ENCODE measurements at regions not wholly inside any gene's neighbourhood (a gene's known extent, or its start where the extent isn't known, plus 50 kb on each side); places are given as distances from the start of the nearest gene placed in this dataset.

DNA sequence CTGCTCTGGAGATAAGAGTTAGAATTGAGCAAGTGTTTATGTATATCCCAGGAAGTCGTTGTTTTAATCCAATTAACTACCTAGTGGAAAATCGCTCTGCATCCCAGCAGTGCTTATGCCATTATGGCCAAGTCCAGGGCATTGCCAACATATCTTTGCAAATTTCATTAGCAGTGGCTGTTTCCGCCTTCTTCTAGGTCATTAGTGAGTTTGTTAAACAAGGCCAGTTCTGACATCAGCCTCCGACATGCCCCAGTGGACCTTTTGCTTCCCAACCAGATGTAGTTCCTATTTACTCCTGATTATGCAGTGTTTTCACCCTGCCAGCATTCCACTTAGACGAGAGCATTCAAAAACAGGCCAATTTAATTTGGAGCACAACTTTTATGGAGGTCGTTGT lies 106.8 kb upstream of the FAM78B start:
- no peak overlapping the region for H3K27ac ChIP-seq (ENCODE audit: low read depth, low read length, severe bottlenecking)
- H3K4me1 ChIP-seq (ENCODE audit: control insufficient read depth, insufficient read depth, low read length, poor library complexity, severe bottlenecking), result no peaks in the 10 kb centered on the region
- no peaks in the 10 kb centered on the region for H3K9me3 ChIP-seq (ENCODE audit: control insufficient read depth, low read length)
- 79 to 81% methylated on average over 6 of the region's 6 CpGs for WGBS, 2 experiments (ENCODE audit: insufficient coverage in 2 of 2)
- H3K36me3 ChIP-seq (ENCODE audit: control insufficient read depth, insufficient read depth, low read length), result no peaks in the 10 kb centered on the region
- H3K4me3 ChIP-seq (ENCODE audit: extremely low read depth, insufficient read depth, low read length, poor library complexity, severe bottlenecking), result no peak overlapping the region

DNA sequence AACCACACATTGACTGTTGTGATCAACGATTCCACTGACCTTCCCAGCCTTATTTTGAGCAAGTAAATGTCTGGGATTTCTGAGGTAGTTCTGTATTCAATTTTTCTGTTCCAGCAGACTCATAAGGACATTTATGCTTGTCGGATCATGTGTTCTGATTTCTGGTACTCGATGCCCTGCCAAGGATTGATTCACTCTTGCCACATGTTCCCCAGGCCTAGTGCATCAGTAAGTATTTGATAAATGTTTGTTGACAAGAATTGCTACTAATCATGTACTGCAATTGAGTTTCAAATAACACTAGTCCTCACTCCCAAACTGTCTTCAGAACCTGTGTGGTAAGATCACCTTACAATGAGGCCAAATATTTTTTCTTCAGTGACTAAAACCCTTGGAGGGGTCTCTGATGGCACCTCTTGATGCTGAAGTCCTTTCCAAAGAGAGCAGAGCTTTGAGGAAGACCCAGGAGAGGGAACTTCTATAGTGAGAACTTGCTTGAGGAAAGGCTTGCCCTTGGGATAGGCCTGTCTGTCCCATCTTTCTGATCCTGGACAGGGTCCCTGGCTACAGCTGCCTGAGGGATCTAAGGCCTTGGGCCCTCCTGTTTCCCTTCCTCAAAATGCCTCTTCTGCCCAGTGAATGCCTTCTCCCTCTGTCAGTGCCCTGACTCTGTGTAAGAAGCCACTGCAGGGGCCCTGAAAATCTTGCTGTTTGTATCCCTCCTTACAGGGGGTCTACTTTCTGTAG lies 115.8 kb upstream of the FAM78B start:
- no peaks in the 10 kb centered on the region for H3K9me3 ChIP-seq (ENCODE audit: control insufficient read depth, low read length)
- no peak overlapping the region for H3K27ac ChIP-seq (ENCODE audit: low read depth, low read length, severe bottlenecking)
- H3K4me3 ChIP-seq (ENCODE audit: extremely low read depth, insufficient read depth, low read length, poor library complexity, severe bottlenecking), result no peak overlapping the region
- no peaks in the 10 kb centered on the region for H3K36me3 ChIP-seq (ENCODE audit: control insufficient read depth, insufficient read depth, low read length)
- H3K4me1 ChIP-seq (ENCODE audit: control insufficient read depth, insufficient read depth, low read length, poor library complexity, severe bottlenecking), result no peaks in the 10 kb centered on the region
- 60% methylated on average over 1 of the region's 3 CpGs; no CpG with 5 or more reads in 1 of the 2 experiments for WGBS, 2 experiments (ENCODE audit: insufficient coverage in 2 of 2)

DNA sequence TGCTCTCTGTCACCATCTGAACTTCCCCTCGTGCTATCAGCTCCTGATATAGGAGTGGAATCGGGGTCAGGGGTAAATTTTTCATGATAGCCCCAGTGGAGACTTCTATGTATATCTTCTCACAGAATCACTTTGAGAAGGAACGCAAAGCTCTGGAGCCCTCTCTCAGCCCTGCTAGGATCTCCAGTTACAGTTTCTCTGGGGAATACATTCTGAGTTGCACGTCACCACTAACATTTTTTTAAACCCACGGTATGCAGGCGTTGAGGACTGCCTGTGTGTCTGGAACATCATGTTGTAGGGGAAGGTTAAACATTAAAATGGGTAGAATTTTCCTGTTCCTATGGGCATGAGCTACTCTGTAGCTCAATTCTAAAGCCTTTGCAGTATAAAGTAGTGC lies 116.4 kb upstream of the FAM78B start:
- Histone ChIP-seq H3K27ac (ENCODE audit: low read depth, low read length, severe bottlenecking) (no peak overlapping the region), H3K4me3 (ENCODE audit: extremely low read depth, insufficient read depth, low read length, poor library complexity, severe bottlenecking) (no peak overlapping the region), H3K36me3 (ENCODE audit: control insufficient read depth, insufficient read depth, low read length) (no peaks in the 10 kb centered on the region), H3K4me1 (ENCODE audit: control insufficient read depth, insufficient read depth, low read length, poor library complexity, severe bottlenecking) (no peaks in the 10 kb centered on the region), H3K9me3 (ENCODE audit: control insufficient read depth, low read length) (no peaks in the 10 kb centered on the region)
- 97 to 100% methylated on average over 1 to 4 of the region's 6 CpGs for WGBS, 2 experiments (ENCODE audit: insufficient coverage in 2 of 2)

DNA sequence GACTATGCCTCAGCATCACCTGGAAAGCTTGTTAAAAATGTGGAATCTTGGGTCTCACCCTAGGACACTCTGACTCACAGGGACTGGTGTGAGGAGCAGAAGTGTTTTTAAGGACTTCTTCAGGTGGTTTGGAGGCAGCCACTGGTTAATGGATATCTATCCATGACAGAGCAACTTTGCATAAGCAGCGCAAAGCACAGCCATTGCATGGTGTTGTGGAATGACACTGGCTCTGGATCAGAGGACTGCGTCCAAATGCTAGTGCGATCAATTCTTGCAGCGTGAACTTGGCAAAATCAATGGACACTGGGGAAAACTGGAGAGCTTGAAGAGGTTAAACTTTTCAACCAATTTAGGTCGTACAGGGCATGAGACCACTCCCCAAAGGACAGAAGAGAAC lies 116.8 kb upstream of the FAM78B start:
- Histone ChIP-seq H3K36me3 (ENCODE audit: control insufficient read depth, insufficient read depth, low read length) (no peaks in the 10 kb centered on the region), H3K4me1 (ENCODE audit: control insufficient read depth, insufficient read depth, low read length, poor library complexity, severe bottlenecking) (no peaks in the 10 kb centered on the region), H3K27ac (ENCODE audit: low read depth, low read length, severe bottlenecking) (no peak overlapping the region), H3K4me3 (ENCODE audit: extremely low read depth, insufficient read depth, low read length, poor library complexity, severe bottlenecking) (no peak overlapping the region), H3K9me3 (ENCODE audit: control insufficient read depth, low read length) (no peaks in the 10 kb centered on the region)
- 85 to 98% methylated on average over 5 of the region's 5 CpGs for WGBS, 2 experiments (ENCODE audit: insufficient coverage in 2 of 2)

- no peaks in the 10 kb centered on the region for H3K4me1 ChIP-seq (ENCODE audit: control insufficient read depth, insufficient read depth, low read length, poor library complexity, severe bottlenecking)
- no peak overlapping the region for H3K27ac ChIP-seq (ENCODE audit: low read depth, low read length, severe bottlenecking)
- H3K9me3 ChIP-seq (ENCODE audit: control insufficient read depth, low read length), result no peaks in the 10 kb centered on the region
- no peak overlapping the region for H3K4me3 ChIP-seq (ENCODE audit: extremely low read depth, insufficient read depth, low read length, poor library complexity, severe bottlenecking)
- 79 to 92% methylated on average over 3 to 4 of the region's 4 CpGs for WGBS, 2 experiments (ENCODE audit: insufficient coverage in 2 of 2)
- H3K36me3 ChIP-seq (ENCODE audit: control insufficient read depth, insufficient read depth, low read length), result no peaks in the 10 kb centered on the region
Measured at GRCh38 chr1:166289309-166290050, 122.7 kb upstream of the FAM78B start.

DNA sequence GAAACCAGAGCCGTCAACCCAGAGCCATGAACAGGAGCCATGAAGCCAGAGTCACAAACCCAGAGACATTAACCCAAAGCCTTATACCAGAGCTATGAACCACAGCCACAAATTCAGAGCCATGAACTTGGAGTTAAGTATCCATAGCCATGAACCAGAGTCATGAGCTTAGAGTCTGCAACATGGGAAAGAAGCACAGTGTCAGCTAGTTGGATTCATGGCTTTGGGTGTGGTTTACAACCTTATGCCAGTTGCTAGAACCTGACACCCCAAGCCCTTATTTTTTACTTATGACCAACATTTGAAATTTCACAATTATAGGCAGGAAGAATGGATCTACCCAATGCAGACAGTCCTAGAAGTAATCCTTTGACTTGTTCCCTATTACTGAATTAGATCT lies 128.9 kb upstream of the FAM78B start:
- WGBS, 2 experiments (ENCODE audit: insufficient coverage in 2 of 2), result 100% methylated on average over 1 of the region's 1 CpG; no CpG with 5 or more reads in 1 of the 2 experiments
- no peaks in the 10 kb centered on the region for H3K4me1 ChIP-seq (ENCODE audit: control insufficient read depth, insufficient read depth, low read length, poor library complexity, severe bottlenecking)
- no peaks in the 10 kb centered on the region for H3K9me3 ChIP-seq (ENCODE audit: control insufficient read depth, low read length)
- no peak overlapping the region for H3K27ac ChIP-seq (ENCODE audit: low read depth, low read length, severe bottlenecking)
- no peak overlapping the region for H3K4me3 ChIP-seq (ENCODE audit: extremely low read depth, insufficient read depth, low read length, poor library complexity, severe bottlenecking)
- H3K36me3 ChIP-seq (ENCODE audit: control insufficient read depth, insufficient read depth, low read length), result no peaks in the 10 kb centered on the region

- Histone ChIP-seq H3K9me3 (ENCODE audit: control insufficient read depth, low read length) (no peaks in the 10 kb centered on the region), H3K4me3 (ENCODE audit: extremely low read depth, insufficient read depth, low read length, poor library complexity, severe bottlenecking) (no peak overlapping the region), H3K4me1 (ENCODE audit: control insufficient read depth, insufficient read depth, low read length, poor library complexity, severe bottlenecking) (no peaks in the 10 kb centered on the region), H3K36me3 (ENCODE audit: control insufficient read depth, insufficient read depth, low read length) (no peaks in the 10 kb centered on the region), H3K27ac (ENCODE audit: low read depth, low read length, severe bottlenecking) (no peak overlapping the region)
- 78% methylated on average over 1 of the region's 1 CpG; no CpG with 5 or more reads in 1 of the 2 experiments for WGBS, 2 experiments (ENCODE audit: insufficient coverage in 2 of 2)
Measured at GRCh38 chr1:166297993-166298392, 131.2 kb upstream of the FAM78B start.

- Histone ChIP-seq H3K36me3 (ENCODE audit: control insufficient read depth, insufficient read depth, low read length) (no peaks in the 10 kb centered on the region), H3K4me3 (ENCODE audit: extremely low read depth, insufficient read depth, low read length, poor library complexity, severe bottlenecking) (no peak overlapping the region), H3K9me3 (ENCODE audit: control insufficient read depth, low read length) (no peaks in the 10 kb centered on the region), H3K27ac (ENCODE audit: low read depth, low read length, severe bottlenecking) (no peak overlapping the region), H3K4me1 (ENCODE audit: control insufficient read depth, insufficient read depth, low read length, poor library complexity, severe bottlenecking) (no peaks in the 10 kb centered on the region)
- 76 to 87% methylated on average over 3 to 5 of the region's 5 CpGs for WGBS, 2 experiments (ENCODE audit: insufficient coverage in 2 of 2)
Measured at GRCh38 chr1:166300767-166301166, 134.0 kb upstream of the FAM78B start.

DNA sequence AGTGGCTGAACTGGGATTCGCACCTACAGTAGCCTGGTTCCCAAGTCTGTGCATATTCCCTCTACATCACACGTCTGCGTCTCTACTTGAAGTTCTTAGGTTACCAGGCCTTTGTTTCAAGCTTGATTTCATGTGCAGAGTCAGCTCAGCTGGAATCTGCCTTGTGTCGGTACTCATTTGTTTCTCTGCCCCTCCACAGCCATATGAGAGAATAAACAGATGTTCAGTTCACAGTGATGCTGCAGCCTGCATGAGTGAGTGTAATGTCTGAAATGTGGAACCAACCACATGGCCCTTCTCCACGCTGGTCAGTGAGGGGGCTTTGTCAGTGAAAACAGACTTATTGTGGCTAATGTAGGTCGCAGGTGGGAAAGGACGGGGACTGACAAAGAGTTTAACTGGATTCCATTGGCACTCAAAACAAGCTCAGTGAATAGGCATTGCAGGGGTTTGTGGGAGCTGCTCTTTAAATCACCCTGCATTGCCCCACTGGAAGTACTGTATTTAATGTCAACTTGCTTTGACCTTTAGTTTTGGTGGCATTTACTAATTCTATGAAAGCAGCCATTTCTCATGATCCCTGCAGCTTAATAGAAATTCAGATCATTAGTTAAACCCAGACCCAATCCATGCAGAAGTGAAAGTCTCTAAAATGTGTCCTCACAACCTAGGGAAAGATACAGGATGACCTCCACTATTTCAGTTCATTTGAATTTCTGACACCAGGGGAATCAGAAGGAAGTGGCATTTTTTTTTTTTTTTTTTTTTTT lies 136.4 kb upstream of the FAM78B start:
- H3K36me3 ChIP-seq (ENCODE audit: control insufficient read depth, insufficient read depth, low read length), result no peaks in the 10 kb centered on the region
- H3K9me3 ChIP-seq (ENCODE audit: control insufficient read depth, low read length), result no peaks in the 10 kb centered on the region
- 84 to 86% methylated on average over 6 of the region's 7 CpGs for WGBS, 2 experiments (ENCODE audit: insufficient coverage in 2 of 2)
- H3K27ac ChIP-seq (ENCODE audit: low read depth, low read length, severe bottlenecking), result no peak overlapping the region
- H3K4me3 ChIP-seq (ENCODE audit: extremely low read depth, insufficient read depth, low read length, poor library complexity, severe bottlenecking), result no peak overlapping the region
- H3K4me1 ChIP-seq (ENCODE audit: control insufficient read depth, insufficient read depth, low read length, poor library complexity, severe bottlenecking), result no peaks in the 10 kb centered on the region

GRCh38 chr1:166304131-166304530 lies 137.3 kb upstream of the FAM78B start:
- no peaks in the 10 kb centered on the region for H3K9me3 ChIP-seq (ENCODE audit: control insufficient read depth, low read length)
- H3K36me3 ChIP-seq (ENCODE audit: control insufficient read depth, insufficient read depth, low read length), result no peaks in the 10 kb centered on the region
- H3K4me3 ChIP-seq (ENCODE audit: extremely low read depth, insufficient read depth, low read length, poor library complexity, severe bottlenecking), result no peak overlapping the region
- no peak overlapping the region for H3K27ac ChIP-seq (ENCODE audit: low read depth, low read length, severe bottlenecking)
- 88 to 90% methylated on average over 1 to 2 of the region's 3 CpGs for WGBS, 2 experiments (ENCODE audit: insufficient coverage in 2 of 2)
- H3K4me1 ChIP-seq (ENCODE audit: control insufficient read depth, insufficient read depth, low read length, poor library complexity, severe bottlenecking), result no peaks in the 10 kb centered on the region

Measured in mesodermal cell (in vitro differentiated cells).